Lower lobe of right lung (tissue), 2 donors: ENCODE measurements at regions not wholly inside any gene's neighbourhood (a gene's known extent, or its start where the extent isn't known, plus 50 kb on each side); places are given as distances from the start of the nearest gene placed in this dataset.
"Not testable (repeated sequence)": the region's sequence is repeated elsewhere in the genome, so short reads cannot be mapped to it uniquely, and the experiment has no call there.

Experiments used
- ATAC-seq, 2 donors: fragments of 200-7000 bp; cut with Tn5 transposase; one replicate each; pipeline ENCODE4 v1.9.1; 2020 to 2022; ENCODE audit warnings: mild to moderate bottlenecking in 2 of 2, moderate library complexity in 2 of 2
- DNase-seq: peaks from one replicate; pipeline ENCODE4 v3.0.0-alpha.2; 2020
- H3K27ac ChIP-seq: fragments of 200-600 bp; one replicate; pipeline ENCODE4 v1.8.0; 2022
- H3K27me3 ChIP-seq: fragments of 200-600 bp; one replicate; pipeline ENCODE4 v1.8.0; 2022; ENCODE audit warnings: low read depth
- H3K36me3 ChIP-seq: fragments of 200-600 bp; one replicate; pipeline ENCODE4 v1.8.0; 2022; ENCODE audit warnings: mild to moderate bottlenecking
- H3K4me1 ChIP-seq: fragments of 200-600 bp; one replicate; pipeline ENCODE4 v1.8.0; 2022
- H3K4me3 ChIP-seq: fragments of 200-600 bp; one replicate; pipeline ENCODE4 v1.8.0; 2022; ENCODE audit warnings: mild to moderate bottlenecking
- H3K9me3 ChIP-seq: fragments of 200-600 bp; one replicate; pipeline ENCODE4 v1.8.0; 2022
- CTCF ChIP-seq: fragments of 200-600 bp; IDR thresholded peaks from one replicate; pipeline ENCODE4 v1.8.0; 2022; ENCODE audit warnings: antibody characterized with exemption, mild to moderate bottlenecking
- intact Hi-C: fragments of 100-400 bp; cut with DNase I; formaldehyde crosslinking; loops from one replicate; pipeline ENCODE4 v1.11.0; 2022
- donor health status: DM: no; HTN: yes; CAD: no; lungs with severe emphysema.

- H3K9me3 ChIP-seq = no peaks in the 10 kb centered on the region
- no peaks in the 10 kb centered on the region for H3K36me3 ChIP-seq
- no peak for DNase-seq
- no peak for ATAC-seq
- no peak overlapping the region for H3K27ac ChIP-seq
- intact Hi-C loops = no loop called here
- TF ChIP-seq CTCF = no peak
- no peaks in the 10 kb centered on the region for H3K4me1 ChIP-seq
- H3K27me3 ChIP-seq = no peaks in the 10 kb centered on the region
- H3K4me3 ChIP-seq = no peak overlapping the region
Observed at GRCh38 chr5:67858471-67859031, 357.0 kb upstream of the PIK3R1 start.

DNA sequence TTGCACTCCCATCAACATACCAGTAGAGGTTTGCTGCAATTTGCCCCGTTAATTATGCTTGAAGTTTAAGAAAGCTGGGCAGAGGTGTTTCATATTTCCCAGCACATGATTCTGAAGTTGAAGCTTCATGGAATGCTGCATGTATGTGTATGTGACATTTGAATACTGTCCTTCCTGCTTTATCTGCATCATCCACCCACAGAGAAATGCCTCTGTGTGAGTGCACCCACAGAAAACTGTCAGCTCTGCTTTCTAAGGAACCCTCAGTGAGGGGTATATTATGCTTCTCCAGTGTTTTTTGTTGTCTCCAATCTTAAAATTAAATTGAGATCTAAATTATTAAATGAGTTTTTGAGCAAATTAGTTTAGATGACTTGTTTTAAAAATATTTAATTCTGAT lies 358.1 kb upstream of the PIK3R1 start:
- H3K27me3 ChIP-seq = no peaks in the 10 kb centered on the region
- no peaks in the 10 kb centered on the region for H3K9me3 ChIP-seq
- ATAC-seq = no peak
- no peak overlapping the region for H3K4me3 ChIP-seq
- no peak overlapping the region for H3K27ac ChIP-seq
- intact Hi-C loops = no loop called here
- DNase-seq = no peak
- no peak for TF ChIP-seq CTCF
- H3K4me1 ChIP-seq = no peaks in the 10 kb centered on the region
- no peaks in the 10 kb centered on the region for H3K36me3 ChIP-seq

GRCh38 chr5:67855523-67855922 lies 360.0 kb upstream of the PIK3R1 start:
- H3K27ac ChIP-seq = no peak overlapping the region
- ATAC-seq (no peak), DNase-seq (no peak)
- H3K4me3 ChIP-seq = no peak overlapping the region
- H3K27me3 ChIP-seq = no peaks in the 10 kb centered on the region
- H3K36me3 ChIP-seq = no peaks in the 10 kb centered on the region
- TF ChIP-seq CTCF = no peak
- intact Hi-C loops = no loop called here
- no peaks in the 10 kb centered on the region for H3K9me3 ChIP-seq
- no peaks in the 10 kb centered on the region for H3K4me1 ChIP-seq

- H3K27ac ChIP-seq, intact Hi-C loops, H3K36me3 ChIP-seq, H3K9me3 ChIP-seq, ATAC-seq, H3K27me3 ChIP-seq, H3K4me1 ChIP-seq, H3K4me3 ChIP-seq, DNase-seq: not testable (repeated sequence)
Observed at GRCh38 chr5:67850906-67851305, 364.6 kb upstream of the PIK3R1 start.

- no peak for TF ChIP-seq CTCF
- intact Hi-C loops = no loop called here
- H3K4me3 ChIP-seq = no peak overlapping the region
- no peak overlapping the region for H3K27ac ChIP-seq
- H3K36me3 ChIP-seq = no peaks in the 10 kb centered on the region
- ATAC-seq (no peak), DNase-seq (no peak)
- no peaks in the 10 kb centered on the region for H3K4me1 ChIP-seq
- H3K9me3 ChIP-seq = no peaks in the 10 kb centered on the region
- no peaks in the 10 kb centered on the region for H3K27me3 ChIP-seq
Observed at GRCh38 chr5:67844924-67845323, 370.6 kb upstream of the PIK3R1 start.

DNA sequence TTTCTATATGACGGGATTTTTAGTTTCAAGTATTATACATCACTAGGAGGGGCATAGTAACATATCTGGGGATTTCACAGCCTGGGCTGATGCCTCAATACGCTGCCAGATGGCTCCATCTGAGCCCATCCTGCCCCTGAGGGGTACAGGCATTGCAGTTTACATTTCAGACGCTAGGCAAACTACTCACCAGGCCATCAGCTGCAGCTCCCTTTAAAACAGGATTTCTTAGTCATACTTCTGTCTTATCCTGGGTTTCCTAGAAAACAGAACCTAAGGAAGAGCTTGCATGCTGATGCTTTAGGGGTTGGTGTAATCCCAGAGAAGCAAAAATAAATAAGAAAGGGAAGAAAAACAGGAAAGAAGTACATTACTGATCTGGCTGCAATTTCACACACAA lies 372.8 kb upstream of the PIK3R1 start:
- no peaks in the 10 kb centered on the region for H3K9me3 ChIP-seq
- no peak for ATAC-seq
- no peaks in the 10 kb centered on the region for H3K27me3 ChIP-seq
- H3K36me3 ChIP-seq = no peaks in the 10 kb centered on the region
- no peak for TF ChIP-seq CTCF
- no peak for DNase-seq
- no peak overlapping the region for H3K27ac ChIP-seq
- H3K4me1 ChIP-seq = no peaks in the 10 kb centered on the region
- no peak overlapping the region for H3K4me3 ChIP-seq
- intact Hi-C loops = no loop called here

- H3K27me3 ChIP-seq, H3K36me3 ChIP-seq, DNase-seq, H3K9me3 ChIP-seq, intact Hi-C loops, H3K4me3 ChIP-seq, ATAC-seq, H3K27ac ChIP-seq, H3K4me1 ChIP-seq: not testable (repeated sequence)
Observed at GRCh38 chr5:67837225-67837624, 378.3 kb upstream of the PIK3R1 start.

GRCh38 chr5:67836496-67836895 lies 379.1 kb upstream of the PIK3R1 start:
- H3K27ac ChIP-seq, H3K4me1 ChIP-seq, ATAC-seq, H3K9me3 ChIP-seq, H3K4me3 ChIP-seq, intact Hi-C loops, H3K27me3 ChIP-seq, H3K36me3 ChIP-seq, DNase-seq: not testable (repeated sequence)
